CD8-positive, alpha-beta memory T cell (primary cell): ENCODE measurements at regions not wholly inside any gene's neighbourhood (a gene's known extent, or its start where the extent isn't known, plus 50 kb on each side); places are given as distances from the start of the nearest gene placed in this dataset.

ENCODE experiments used
- CTCF ChIA-PET: fragments of 350-600 bp; sonication (Branson Sonifier 250); formaldehyde crosslinking; loops from one replicate; lab custom pipeline; 2021; ENCODE audit warnings: antibody characterized with exemption; lab: Charles Lee
- POLR2A ChIA-PET: fragments of 350-600 bp; sonication (Branson Sonifier 250); formaldehyde crosslinking; loops from one replicate; lab custom pipeline; 2021; ENCODE audit warnings: antibody characterized with exemption; lab: Charles Lee
- DNase-seq, 5 donors: peaks; one replicate each; pipeline versions ENCODE4 v3.0.0 to v3.0.0-alpha.2; 2020 to 2022; ENCODE audit warnings: mixed read lengths in 1 of 5
- H3K27ac ChIP-seq: one replicate; pipeline ENCODE4 v1.7.0; 2013; ENCODE audit warnings: low read depth, mild to moderate bottlenecking, low read length, moderate library complexity
- H3K27me3 ChIP-seq: 2 replicates; pipeline ENCODE4 v1.7.0; 2013; ENCODE audit warnings: low read length, mild to moderate bottlenecking; ENCODE audit not compliant: insufficient read depth, poor library complexity, severe bottlenecking
- H3K36me3 ChIP-seq: 2 replicates; pipeline ENCODE4 v1.7.0; 2013; ENCODE audit warnings: mild to moderate bottlenecking, low read length, moderate library complexity; ENCODE audit not compliant: insufficient read depth
- H3K4me1 ChIP-seq: 2 replicates; pipeline ENCODE4 v1.7.0; 2013; ENCODE audit warnings: mild to moderate bottlenecking, low read length, moderate library complexity; ENCODE audit not compliant: insufficient read depth
- H3K4me3 ChIP-seq: 2 replicates; pipeline ENCODE4 v1.7.0; 2013; ENCODE audit warnings: mild to moderate bottlenecking, low read length
- H3K9me3 ChIP-seq: 2 replicates; pipeline ENCODE4 v1.7.0; 2013; ENCODE audit warnings: mild to moderate bottlenecking, low read length
- H3K27ac Mint-ChIP-seq, 8 donors: one replicate each; pipeline ENCODE4 v1.8.0; 2020 to 2021; ENCODE audit warnings: mixed read lengths in 8 of 8, mild to moderate bottlenecking in 6 of 8, inconsistent platforms in 3 of 8, moderate library complexity in 3 of 8
- H3K27me3 Mint-ChIP-seq, 2 donors: one replicate each; pipeline ENCODE4 v1.8.0; 2020 to 2021; ENCODE audit warnings: mixed read lengths in 2 of 2, mild to moderate bottlenecking in 1 of 2, moderate library complexity in 1 of 2
- H3K36me3 Mint-ChIP-seq, 3 donors: one replicate each; pipeline ENCODE4 v1.8.0; 2020 to 2021; ENCODE audit warnings: mixed read lengths in 3 of 3, inconsistent platforms in 1 of 3, mild to moderate bottlenecking in 1 of 3
- H3K4me1 Mint-ChIP-seq, 3 donors: one replicate each; pipeline ENCODE4 v1.8.0; 2020 to 2021; ENCODE audit warnings: mixed read lengths in 3 of 3, inconsistent platforms in 1 of 3, mild to moderate bottlenecking in 1 of 3
- H3K4me3 Mint-ChIP-seq, 7 donors: one replicate each; pipeline ENCODE4 v1.8.0; 2020 to 2021; ENCODE audit warnings: mixed read lengths in 7 of 7, mild to moderate bottlenecking in 6 of 7, moderate library complexity in 4 of 7, inconsistent platforms in 2 of 7
- H3K9me3 Mint-ChIP-seq, 5 donors: one replicate each; pipeline ENCODE4 v1.8.0; 2020 to 2022; ENCODE audit warnings: mixed read lengths in 5 of 5, mild to moderate bottlenecking in 3 of 5, moderate library complexity in 2 of 5, inconsistent platforms in 1 of 5

DNA sequence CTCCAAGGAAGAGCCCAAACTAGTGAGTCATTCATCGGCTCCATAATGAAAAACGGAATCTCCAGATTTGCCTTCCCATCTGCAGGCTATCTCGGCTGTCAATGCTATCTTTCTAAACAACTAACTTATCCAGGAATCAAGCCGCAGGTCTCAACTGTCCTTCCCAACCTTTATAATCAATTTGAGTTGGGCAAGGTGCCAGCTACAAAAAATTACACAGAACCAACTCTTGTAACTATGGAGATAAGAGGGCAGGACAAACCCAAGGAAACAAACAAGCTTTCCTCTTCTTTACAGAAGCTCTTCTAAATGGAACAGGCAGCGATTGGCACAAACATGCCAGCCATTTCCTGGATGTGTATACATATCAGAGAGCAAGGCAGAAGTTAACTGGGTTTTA, 61.2 kb upstream of the RAI2 start:
- Histone ChIP-seq H3K4me1 (no peaks in the 10 kb centered on the region), H3K27me3 (no peaks in the 10 kb centered on the region), H3K27ac (no peak overlapping the region), H3K36me3 (no peaks in the 10 kb centered on the region), H3K9me3 (no peaks in the 10 kb centered on the region), H3K4me3 (no peak overlapping the region)
- Mint-ChIP-seq H3K27me3 (peaks cover 0 to 1% of the 10 kb centered on the region in 2 donors), H3K36me3 (no peaks in the 10 kb centered on the region), H3K4me1 (no peaks in the 10 kb centered on the region), H3K4me3 (no peak overlapping the region), H3K9me3 (peaks cover 0 to 7% (median 2%) of the 10 kb centered on the region in 5 donors), H3K27ac (no peak overlapping the region)
- ChIA-PET CTCF (no interaction called here), POLR2A (no interaction called here)
- no peak for DNase-seq

DNA sequence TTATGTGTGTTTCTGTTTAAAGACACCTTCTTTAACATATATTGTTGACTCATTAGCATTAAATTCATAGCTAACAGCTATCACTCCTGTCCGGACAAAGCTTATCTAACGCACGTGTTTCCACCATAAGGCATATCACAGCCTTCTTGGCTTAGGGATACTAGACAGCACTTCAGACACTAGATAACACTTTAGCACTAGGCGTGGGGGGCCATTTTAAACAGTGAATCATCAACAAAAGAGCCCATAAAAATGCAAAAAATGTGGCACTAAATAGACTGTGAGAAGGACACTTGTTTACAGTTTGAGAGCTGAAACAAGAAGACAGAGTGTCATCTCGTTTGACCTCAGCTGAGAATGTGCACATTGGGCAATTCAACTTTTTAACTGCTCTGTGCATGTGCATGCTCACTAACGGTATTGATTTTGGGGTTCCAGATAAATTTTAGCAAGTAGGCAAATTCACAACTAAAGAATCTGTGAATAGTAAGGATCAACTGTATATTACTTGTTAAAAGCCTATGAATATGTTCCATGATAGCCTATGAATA, 58.9 kb upstream of the RAI2 start:
- ChIA-PET POLR2A (no interaction called here), CTCF (no interaction called here)
- H3K36me3 Mint-ChIP-seq, result peaks cover 0 to 2% (median 0%) of the 10 kb centered on the region in 3 donors
- Histone ChIP-seq H3K4me3 (no peak overlapping the region), H3K36me3 (no peaks in the 10 kb centered on the region), H3K4me1 (no peaks in the 10 kb centered on the region), H3K27ac (no peak overlapping the region), H3K27me3 (no peaks in the 10 kb centered on the region), H3K9me3 (no peaks in the 10 kb centered on the region)
- no peak overlapping the region for H3K27ac Mint-ChIP-seq
- H3K9me3 Mint-ChIP-seq, result peaks cover 0 to 2% (median 0%) of the 10 kb centered on the region in 5 donors
- no peak for DNase-seq
- no peak overlapping the region for H3K4me3 Mint-ChIP-seq
- peaks cover 0 to 1% of the 10 kb centered on the region in 2 donors for H3K27me3 Mint-ChIP-seq
- no peaks in the 10 kb centered on the region for H3K4me1 Mint-ChIP-seq

DNA sequence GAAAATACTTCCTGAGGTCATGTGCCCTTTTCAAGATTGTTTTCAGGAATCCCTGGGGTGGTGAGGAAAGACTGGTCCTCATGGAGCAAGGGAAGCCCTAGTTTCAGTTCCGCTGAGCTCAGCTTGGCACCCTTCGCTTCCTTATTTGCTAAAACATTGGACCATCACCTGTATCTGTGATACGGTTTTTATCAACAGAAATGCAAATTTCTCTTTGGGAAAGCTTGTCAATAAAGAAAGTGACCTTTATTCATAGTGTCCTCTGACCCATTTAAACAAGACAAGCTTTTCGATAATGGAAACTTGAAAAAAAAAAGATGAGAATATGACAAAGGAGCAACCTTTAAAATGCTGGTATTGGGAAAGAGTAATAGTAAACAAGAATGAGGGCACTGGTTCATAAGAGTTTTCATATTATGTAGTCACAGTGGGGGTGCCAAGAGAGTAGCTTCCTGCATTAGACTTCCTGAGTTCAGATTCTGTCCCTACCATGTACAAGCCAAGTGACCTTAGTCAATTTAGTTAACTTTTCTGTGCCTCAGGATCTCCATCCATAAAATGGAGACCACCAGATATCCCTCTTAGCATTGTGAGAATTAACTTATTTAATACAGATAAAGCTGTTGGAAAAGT, 57.0 kb upstream of the RAI2 start:
- H3K9me3 Mint-ChIP-seq, result no peaks in the 10 kb centered on the region
- Histone ChIP-seq H3K4me3 (no peak overlapping the region), H3K27ac (no peak overlapping the region), H3K27me3 (no peaks in the 10 kb centered on the region), H3K36me3 (no peaks in the 10 kb centered on the region), H3K4me1 (no peaks in the 10 kb centered on the region), H3K9me3 (no peaks in the 10 kb centered on the region)
- POLR2A ChIA-PET, result no interaction called here
- CTCF ChIA-PET, result no interaction called here
- peaks cover 0 to 2% (median 0%) of the 10 kb centered on the region in 3 donors for H3K36me3 Mint-ChIP-seq
- DNase-seq, result no peak
- H3K27ac Mint-ChIP-seq, result no peak overlapping the region
- H3K27me3 Mint-ChIP-seq, result peaks cover 0 to 4% of the 10 kb centered on the region in 2 donors
- no peaks in the 10 kb centered on the region for H3K4me1 Mint-ChIP-seq
- no peak overlapping the region for H3K4me3 Mint-ChIP-seq

DNA sequence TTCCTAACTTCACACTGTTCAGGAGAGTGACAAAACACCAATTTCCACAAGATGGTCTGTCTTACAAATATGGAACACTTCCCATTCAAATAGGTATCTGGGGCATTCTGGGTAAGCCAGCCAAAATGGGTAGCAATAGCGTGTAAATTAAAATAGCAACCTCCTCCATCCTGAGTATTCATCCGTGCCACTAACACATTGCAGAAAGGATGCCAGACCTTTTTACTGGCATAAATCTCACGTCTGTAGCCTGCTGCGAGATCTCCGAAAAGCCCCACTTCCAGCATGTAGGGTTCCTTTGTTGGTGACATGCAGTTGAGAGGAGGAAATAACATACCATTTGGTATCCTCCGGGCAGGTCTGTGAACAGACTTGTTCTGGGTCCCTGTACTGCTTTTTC, 52.7 kb upstream of the RAI2 start:
- H3K36me3 Mint-ChIP-seq, result peaks cover 0 to 2% (median 0%) of the 10 kb centered on the region in 3 donors
- no peaks in the 10 kb centered on the region for H3K9me3 ChIP-seq
- peaks cover 0 to 2% (median 0%) of the 10 kb centered on the region in 5 donors for H3K9me3 Mint-ChIP-seq
- no peaks in the 10 kb centered on the region for H3K4me1 ChIP-seq
- H3K4me3 Mint-ChIP-seq, result no peak overlapping the region
- no peaks in the 10 kb centered on the region for H3K36me3 ChIP-seq
- CTCF ChIA-PET, result no interaction called here
- POLR2A ChIA-PET, result no interaction called here
- no peaks in the 10 kb centered on the region for H3K27me3 ChIP-seq
- H3K27ac ChIP-seq, result no peak overlapping the region
- H3K27me3 Mint-ChIP-seq, result peaks cover 0 to 5% of the 10 kb centered on the region in 2 donors
- no peak overlapping the region for H3K4me3 ChIP-seq
- no peaks in the 10 kb centered on the region for H3K4me1 Mint-ChIP-seq
- no peak overlapping the region for H3K27ac Mint-ChIP-seq
- no peak for DNase-seq
